ENCODE measurements at regions not wholly inside any gene's neighbourhood (a gene's known extent, or its start where the extent isn't known, plus 50 kb on each side); places are given as distances from the start of the nearest gene placed in this dataset.

DNA sequence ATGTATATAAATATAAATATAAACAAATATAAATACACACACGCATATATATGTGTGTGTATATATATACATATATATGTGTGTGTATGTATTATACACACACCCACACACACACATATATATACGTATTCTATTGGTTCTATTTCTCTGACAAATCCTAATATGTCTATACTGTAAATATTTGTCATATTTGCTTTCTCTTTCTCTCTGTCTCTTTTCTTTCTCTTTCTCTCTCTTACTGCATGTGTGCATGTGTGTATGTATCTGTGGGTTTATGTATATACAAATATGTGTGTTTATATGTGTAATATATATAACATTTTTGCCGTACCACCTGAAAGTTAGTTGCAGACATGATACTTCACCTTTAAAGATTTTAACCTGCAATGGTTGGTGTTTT, 174.2 kb upstream of the PLEKHG7 start:
- DNase-seq, result no peak

DNA sequence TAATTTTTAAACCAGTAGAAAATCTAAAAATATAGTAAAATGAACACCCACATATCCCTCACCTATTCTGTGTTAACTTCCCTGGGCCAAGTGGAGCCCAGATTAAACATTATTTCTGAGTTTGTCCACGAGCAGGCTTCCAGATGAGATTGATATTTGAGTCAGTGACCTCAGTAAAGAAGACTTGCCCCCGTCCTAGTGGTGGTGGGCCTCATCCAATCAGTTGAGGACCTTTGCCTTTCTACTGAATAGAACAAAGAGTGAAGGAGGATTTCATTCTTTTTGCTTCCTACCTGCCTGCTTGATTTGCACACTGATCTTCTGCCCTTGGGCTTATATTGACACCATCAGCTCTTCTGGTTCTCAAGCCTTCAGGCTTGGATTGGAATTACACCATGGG, 174.7 kb upstream of the PLEKHG7 start:
- DNase-seq, result no peak

- DNase-seq, result no peak
Measured at GRCh38 chr12:92524489-92524888, 178.3 kb upstream of the PLEKHG7 start.

DNA sequence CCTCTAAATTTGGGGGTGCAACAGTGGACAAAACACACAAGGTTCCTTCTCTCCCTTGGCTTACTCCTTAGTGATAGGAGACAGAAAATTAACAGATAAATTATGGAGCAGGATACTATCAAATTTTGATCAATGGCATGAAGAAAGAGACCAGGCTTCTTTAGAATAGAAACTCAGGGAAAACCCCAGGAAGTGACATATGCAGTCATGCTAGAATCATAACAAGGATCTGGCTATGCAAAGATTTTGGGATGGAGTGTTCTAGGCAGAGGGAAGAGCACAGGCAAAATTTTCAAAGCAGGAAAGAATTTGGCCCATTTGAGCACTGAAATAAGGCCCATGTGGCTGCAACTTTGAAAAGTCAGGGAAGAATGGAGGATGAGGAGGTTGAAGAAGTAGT, 182.3 kb upstream of the PLEKHG7 start:
- no peak for DNase-seq

DNA sequence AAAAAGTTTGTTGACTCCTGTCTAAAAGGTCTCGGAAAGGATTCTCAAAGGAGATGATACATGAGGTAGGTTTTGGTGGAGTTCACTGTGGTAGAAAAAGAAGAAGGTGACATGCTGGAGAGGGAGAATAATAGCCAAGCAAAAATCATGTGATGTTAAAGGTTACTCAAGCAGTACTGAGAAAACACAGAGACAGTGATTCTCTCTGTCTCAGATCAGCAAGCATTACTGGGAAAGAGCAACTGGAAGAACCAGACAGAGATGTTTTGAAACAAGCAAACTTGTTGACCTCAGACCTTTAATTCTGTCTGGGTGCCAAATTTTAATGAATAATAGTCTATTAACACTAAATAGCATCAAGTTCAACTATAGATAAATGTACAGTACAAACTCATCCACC, 183.5 kb upstream of the PLEKHG7 start:
- no peak for DNase-seq

- DNase-seq, result no peak
Measured at GRCh38 chr12:92518071-92518470, 184.7 kb upstream of the PLEKHG7 start.

DNA sequence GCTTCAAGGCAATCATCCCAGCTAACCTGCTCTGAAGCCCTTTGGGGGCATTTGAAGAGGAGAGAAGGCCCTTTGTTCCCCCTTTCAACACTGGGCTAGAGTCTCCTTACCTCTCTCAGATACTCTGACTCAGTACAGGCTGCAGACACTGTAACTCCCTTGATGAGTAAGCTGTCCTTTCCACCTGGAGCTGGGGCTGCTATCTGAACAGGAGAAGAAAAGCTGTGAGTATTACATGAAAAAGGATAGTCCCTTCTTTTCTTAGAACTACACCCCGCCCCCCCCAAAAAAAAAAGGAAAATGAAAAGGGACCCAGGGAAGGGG, 186.6 kb upstream of the PLEKHG7 start:
- no peak for DNase-seq

DNA sequence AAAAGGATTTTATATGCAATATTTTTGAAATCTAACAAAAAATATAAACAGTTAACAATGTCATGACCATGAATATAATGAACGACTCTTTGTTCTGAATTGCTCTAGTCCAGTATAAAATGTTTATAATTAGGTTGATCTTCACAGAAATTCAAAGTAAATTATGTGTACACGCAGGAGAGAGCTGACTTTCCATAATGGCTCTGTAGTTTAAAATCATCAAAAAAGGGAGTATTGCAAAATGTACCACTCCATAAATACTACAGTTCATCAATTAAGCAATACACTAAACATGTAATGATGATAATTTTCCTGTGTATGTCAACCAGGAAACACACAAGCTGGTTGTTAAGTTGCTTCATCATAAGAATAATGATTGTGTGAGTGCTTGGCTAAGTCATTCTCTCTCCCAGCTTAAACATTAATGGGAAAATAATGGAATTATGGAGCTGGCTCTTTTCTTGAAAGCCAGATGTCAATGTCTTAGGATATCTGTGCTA, 189.5 kb upstream of the PLEKHG7 start:
- no peak for DNase-seq

DNA sequence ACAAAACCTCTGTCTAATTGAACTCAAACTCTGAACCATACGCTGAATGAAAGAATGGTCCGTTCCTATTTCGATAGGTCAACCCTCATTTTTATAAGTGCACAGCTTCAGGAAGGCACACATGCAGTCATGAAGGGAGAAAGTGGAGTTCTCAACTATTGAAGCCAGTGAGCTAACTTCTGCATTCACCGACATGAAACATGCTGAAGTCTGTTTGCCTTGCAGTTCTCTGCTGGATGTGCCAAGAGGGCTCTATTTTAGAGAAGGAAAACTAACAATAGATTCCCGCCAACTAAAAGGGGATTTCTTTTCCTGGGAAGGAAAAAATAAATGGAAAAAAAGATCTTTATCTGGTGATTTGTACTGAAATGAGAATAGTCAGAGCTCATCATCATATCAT, 191.0 kb upstream of the PLEKHG7 start:
- no peak for DNase-seq

- no peak for DNase-seq
Measured at GRCh38 chr12:92509156-92509738, 193.5 kb upstream of the PLEKHG7 start.

GRCh38 chr12:92506891-92507290, 195.9 kb upstream of the PLEKHG7 start:
- no peak for DNase-seq

- no peak for DNase-seq
Measured at GRCh38 chr12:92506460-92506859, 196.3 kb upstream of the PLEKHG7 start.

DNA sequence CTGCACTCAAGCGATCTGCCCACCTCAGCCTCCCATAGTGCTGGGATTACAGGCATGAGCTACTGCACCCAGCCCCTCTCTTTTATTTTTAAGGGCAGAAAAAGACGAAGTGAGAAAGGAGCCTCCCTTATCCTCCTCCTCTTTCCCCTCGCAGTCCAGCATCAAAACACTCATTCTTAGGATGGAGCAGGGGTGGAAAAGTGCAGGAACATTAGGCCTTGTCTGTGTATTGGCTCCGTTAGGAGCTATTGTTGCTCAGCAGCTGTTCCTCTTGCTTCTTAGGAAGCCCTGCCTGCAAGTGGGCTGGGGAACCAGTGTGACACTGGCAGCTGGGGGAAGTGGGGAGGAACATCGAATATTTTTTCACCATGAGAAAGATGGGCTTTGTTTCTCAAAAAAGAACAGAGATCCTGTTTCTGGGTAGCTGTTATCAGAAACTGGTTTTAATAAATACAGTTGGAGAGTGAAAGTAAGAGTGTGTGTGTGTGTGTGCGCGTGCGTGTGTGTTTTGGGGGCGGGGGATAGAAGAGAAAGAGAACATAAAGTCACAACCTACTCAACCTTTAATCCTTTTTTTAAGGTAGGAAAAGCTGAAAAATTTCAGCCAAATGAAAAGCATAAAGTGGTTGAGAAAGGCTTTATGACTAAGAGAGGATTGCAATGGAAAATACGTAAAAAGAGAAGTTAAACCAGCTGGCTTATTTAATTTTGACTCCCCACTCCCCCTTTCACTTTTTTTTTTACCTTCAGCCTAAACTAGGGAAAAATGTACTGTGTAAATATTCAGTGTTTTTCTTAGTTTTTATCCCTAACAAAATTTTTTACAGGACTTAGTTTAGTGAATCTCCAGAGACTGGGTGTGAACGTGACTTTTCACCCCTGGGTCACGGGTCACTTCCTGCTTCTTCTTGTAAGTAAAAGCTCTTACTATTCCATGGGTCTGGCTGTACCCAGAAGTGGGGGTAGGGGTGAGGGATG, 197.2 kb upstream of the PLEKHG7 start:
- no peak for DNase-seq

DNA sequence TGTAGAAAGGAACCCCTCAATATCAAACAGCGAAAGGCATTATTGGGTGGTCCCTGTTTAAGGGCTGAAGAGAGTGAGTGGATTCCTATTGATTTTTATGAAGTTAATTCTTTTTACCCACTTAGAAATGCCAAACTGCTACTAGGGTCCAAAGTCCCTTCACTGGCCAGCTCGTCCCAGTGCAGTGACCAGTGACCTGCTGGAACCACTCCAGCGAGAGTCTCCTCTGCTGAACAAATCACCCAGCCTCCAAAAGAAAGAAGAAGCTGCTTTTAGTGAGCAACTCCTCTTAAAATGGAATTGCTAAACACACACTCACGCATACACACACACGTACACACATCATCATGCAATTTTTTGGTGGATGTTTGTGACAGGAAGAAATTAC, 198.2 kb upstream of the PLEKHG7 start:
- DNase-seq, result no peak

DNA sequence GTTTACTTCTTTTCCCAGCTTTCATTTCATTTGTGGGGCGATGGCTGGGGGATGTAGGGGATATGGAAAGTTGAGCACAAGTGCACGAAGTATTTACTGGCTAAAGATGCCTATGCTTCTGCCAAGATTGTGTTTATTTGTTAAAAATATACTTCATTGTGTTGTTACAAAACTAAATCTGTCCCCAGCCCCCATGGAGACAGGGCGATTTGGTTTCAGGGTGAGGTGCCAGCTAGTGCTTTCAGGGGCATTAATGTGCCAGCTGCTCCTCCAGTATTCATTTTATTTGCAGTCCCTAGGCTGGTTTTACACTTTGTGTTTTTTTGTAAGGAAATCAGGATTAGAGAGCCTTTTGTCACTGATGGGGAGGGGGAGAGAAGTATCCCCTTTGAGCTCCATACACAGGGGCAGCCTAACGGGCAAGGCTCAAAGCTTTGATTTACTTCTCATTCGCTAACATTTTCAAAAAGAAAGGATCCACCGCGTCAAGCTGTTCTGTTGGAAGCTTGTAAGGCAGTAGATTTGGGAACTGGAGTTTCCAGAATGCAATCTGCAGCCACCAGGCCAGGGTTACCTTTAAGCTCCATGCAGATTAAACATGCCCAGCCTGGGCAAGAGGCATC, 198.7 kb upstream of the PLEKHG7 start:
- no peak for DNase-seq

GRCh38 chr12:92503029-92503931, 199.5 kb upstream of the PLEKHG7 start:
- no peak for DNase-seq

- DNase-seq, result no peak
Measured at GRCh38 chr12:92502417-92503028, 200.3 kb upstream of the PLEKHG7 start.

DNA sequence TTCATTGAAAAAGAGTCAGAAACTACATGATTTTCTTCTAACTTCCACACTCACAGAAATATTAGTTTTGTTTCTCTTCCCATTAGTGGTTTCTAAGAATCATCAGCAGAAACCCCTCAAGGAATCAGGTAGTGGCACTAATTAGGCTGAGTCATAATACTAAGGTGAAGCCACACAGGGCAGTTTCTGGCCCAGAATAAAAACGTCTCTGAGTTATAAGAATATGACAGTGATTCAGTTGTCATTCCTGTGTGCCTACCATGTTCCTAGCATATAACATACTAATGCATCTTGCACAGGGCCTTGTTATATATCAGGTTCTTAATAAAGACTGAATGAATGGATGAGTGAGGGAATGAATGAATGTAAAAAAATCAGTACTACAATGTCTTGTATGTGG, 206.0 kb upstream of the PLEKHG7 start:
- no peak for DNase-seq

GRCh38 chr12:92495108-92495507, 207.7 kb upstream of the PLEKHG7 start:
- no peak for DNase-seq

- DNase-seq, result no peak
Measured at GRCh38 chr12:92493816-92494215, 209.0 kb upstream of the PLEKHG7 start.

DNA sequence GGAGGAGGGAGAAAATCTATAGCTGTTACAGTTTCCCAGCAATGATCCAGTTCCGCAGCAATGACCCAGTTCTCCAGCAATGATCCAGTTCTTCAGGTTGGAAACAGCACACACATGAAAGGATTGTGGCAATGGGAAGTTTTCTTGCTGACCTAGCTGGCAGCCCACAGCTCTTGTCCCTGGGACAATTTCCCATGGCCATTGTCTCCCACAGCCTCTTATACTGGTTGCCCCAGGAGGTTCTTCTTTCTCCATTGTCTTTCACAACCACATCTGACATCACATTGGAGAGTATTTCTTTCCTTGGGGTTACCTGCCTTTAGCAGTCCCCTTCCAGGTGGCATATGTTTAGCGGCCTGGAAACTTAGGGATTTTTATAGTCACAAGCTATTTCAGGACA, 209.8 kb upstream of the PLEKHG7 start:
- no peak for DNase-seq

DNA sequence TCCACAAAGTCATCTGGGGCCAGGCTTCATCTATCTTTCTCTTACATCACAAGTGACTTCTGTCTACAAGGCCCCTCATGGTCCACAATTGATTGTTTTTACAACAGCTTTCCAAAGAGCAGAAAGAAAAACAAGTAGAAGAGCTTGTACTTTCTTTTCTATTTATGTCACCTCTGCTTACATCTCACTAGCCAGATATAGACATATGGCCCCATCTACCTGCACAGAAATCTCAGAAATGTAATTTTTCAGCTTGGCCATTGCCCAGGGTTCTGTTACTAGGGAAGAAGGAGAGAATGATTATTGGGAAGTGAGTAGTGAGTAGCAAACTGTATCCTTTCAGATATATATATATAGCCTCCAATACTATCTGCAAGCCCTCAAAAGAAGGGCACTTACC, 210.5 kb upstream of the PLEKHG7 start:
- DNase-seq, result no peak

GRCh38 chr12:92489781-92490180, 213.0 kb upstream of the PLEKHG7 start:
- no peak for DNase-seq
